GM18873 (cell line): ENCODE measurements at regions not wholly inside any gene's neighbourhood (a gene's known extent, or its start where the extent isn't known, plus 50 kb on each side); places are given as distances from the start of the nearest gene placed in this dataset.
"Not testable (repeated sequence)": the region's sequence is repeated elsewhere in the genome, so short reads cannot be mapped to it uniquely, and the experiment has no call there.

Experiments
- ATAC-seq: cut with Tn5 transposase; IDR thresholded peaks from one replicate; pipeline ENCODE4 v1.9.1; 2021; ENCODE audit warnings: mild to moderate bottlenecking, moderate library complexity, moderate number of reproducible peaks; ENCODE audit not compliant: unreplicated experiment, low FRiP score

- ATAC-seq, result no peak
Observed at GRCh38 chr22:22169923-22170322, 74.7 kb upstream of the VPREB1 start.

- no peak for ATAC-seq
Observed at GRCh38 chr22:22168941-22169867, 75.4 kb upstream of the VPREB1 start.

- no peak for ATAC-seq
Observed at GRCh38 chr22:22168190-22168940, 76.2 kb upstream of the VPREB1 start.

GRCh38 chr22:22167791-22168189 lies 76.8 kb upstream of the VPREB1 start:
- ATAC-seq, result no peak

GRCh38 chr22:22166941-22167713 lies 77.5 kb upstream of the VPREB1 start:
- ATAC-seq, result no peak

GRCh38 chr22:22165936-22166710 lies 78.5 kb upstream of the VPREB1 start:
- ATAC-seq, result no peak

- no peak for ATAC-seq
Observed at GRCh38 chr22:22164541-22165272, 79.9 kb upstream of the VPREB1 start.

GRCh38 chr22:22161924-22162851 lies 82.4 kb upstream of the VPREB1 start:
- ATAC-seq, result peak; percentile 70

- not testable (repeated sequence) for ATAC-seq
Observed at GRCh38 chr22:22160768-22161167, 83.8 kb upstream of the VPREB1 start.

- no peak for ATAC-seq
Observed at GRCh38 chr22:22159384-22159783, 85.2 kb upstream of the VPREB1 start.

GRCh38 chr22:22158965-22159364 lies 85.6 kb upstream of the VPREB1 start:
- ATAC-seq, result no peak

GRCh38 chr22:22158207-22158816 lies 86.3 kb upstream of the VPREB1 start:
- ATAC-seq, result no peak

GRCh38 chr22:22157348-22157725 lies 87.2 kb upstream of the VPREB1 start:
- ATAC-seq, result no peak

GRCh38 chr22:22156716-22157347 lies 87.8 kb upstream of the VPREB1 start:
- ATAC-seq, result no peak

- no peak for ATAC-seq
Observed at GRCh38 chr22:22156348-22156715, 88.3 kb upstream of the VPREB1 start.

GRCh38 chr22:22155607-22156006 lies 89.0 kb upstream of the VPREB1 start:
- ATAC-seq, result no peak

GRCh38 chr22:22155146-22155545 lies 89.4 kb upstream of the VPREB1 start:
- ATAC-seq, result no peak

GRCh38 chr22:22154040-22154439 lies 90.5 kb upstream of the VPREB1 start:
- ATAC-seq, result no peak
